IPS-NIHi11 (cell line): ENCODE measurements at regions not wholly inside any gene's neighbourhood (a gene's known extent, or its start where the extent isn't known, plus 50 kb on each side); places are given as distances from the start of the nearest gene placed in this dataset.

Experiments used
- DNase-seq: peaks from one replicate; pipeline ENCODE4 v3.0.0; 2012; ENCODE audit warnings: mixed read lengths, low spot score

DNA sequence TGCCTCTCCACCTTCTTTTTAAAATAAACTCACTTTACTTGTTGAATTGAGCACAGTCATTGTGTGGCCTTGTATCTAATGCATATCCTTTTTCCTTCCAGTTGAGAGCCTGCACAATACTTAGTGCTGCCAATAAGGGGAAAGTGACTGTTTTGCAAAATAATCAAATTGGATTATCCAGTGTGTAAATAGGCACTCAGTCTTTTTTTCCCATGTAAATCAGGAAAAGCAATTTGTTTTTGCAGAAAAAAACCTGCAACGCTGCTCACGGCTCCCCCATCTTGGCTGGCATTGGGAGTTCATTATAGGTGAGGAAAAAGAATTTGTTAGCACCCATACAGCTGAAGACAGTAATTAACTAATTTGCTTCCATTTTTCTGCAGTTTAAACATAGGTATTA, 299.9 kb downstream of the CSNK1G3 start:
- no peak for DNase-seq

DNA sequence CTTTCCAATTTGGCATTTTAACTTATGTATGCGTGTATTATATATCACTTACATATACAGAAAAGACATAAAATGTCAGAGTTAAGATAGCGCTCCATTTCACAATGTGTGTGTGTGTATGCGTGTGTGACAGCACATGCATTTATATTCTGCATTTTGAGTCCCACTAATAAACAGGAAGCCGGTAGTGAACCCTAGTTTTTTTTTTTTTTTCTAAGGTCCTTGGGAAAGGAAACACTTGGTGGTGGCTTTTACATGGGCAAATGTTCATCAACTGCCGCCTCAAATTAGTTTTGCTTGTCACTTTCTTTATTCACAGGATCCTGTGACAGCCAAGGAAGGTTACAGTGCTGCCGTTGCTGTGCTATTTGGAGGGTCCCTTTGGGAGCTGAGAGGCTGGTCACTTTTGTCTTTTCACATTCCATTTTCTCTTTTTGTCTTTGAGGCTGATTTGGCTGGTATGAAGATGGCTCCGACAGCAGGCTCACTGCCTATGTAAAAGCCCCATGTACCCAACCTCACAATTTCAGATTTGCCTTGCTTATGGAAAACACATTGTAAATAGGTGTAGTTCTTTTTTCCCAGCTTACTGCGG, 298.9 kb downstream of the CSNK1G3 start:
- DNase-seq: no peak

DNA sequence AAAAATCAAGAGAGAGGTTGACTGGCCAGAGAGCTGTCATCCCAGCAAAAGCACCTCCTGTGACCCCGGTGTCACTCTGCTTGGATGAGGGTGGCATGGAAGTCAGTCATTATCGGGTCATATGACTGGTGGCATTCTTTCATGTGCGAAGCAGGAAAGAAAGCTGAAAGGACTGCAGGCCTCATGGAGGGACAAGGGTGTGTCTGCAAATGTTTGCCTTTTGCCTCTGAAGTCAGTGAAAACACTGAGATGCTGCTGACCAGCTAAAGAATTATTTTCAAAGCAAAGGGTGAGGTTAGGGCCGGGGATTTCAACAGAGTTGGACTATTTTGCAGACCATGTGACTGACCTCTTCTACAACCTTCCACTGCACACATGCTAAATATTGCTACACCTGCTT, 298.3 kb downstream of the CSNK1G3 start:
- DNase-seq: no peak

DNA sequence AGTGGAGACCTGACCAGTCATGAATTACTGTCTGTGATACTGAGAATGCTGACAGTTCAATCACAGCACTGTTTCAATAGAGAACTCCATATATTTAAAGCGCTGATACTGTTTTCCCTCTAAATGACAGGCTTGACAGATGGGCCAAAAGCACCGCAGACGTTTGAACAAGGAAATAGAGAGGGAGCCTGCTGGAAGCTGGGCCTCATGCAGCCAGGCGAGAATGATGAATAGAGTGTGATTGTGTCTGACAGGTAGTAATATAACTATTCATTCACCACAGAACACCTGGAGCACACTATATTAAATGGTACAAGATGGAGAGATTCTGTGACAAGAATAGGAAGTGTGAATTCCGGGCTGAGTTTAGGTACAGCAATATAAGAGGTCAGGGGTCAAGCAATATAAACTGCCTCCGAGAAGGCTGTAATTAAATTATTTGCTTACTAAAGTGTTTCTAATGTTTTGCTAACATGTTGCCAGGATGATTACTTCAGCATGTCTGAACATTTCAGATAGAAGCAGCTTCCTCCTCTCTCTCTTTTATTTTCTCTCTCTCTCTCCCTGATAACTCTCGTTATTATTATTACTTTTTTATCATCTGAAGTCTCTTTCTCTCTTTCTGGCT, 297.7 kb downstream of the CSNK1G3 start:
- peak; percentile 19 for DNase-seq

DNA sequence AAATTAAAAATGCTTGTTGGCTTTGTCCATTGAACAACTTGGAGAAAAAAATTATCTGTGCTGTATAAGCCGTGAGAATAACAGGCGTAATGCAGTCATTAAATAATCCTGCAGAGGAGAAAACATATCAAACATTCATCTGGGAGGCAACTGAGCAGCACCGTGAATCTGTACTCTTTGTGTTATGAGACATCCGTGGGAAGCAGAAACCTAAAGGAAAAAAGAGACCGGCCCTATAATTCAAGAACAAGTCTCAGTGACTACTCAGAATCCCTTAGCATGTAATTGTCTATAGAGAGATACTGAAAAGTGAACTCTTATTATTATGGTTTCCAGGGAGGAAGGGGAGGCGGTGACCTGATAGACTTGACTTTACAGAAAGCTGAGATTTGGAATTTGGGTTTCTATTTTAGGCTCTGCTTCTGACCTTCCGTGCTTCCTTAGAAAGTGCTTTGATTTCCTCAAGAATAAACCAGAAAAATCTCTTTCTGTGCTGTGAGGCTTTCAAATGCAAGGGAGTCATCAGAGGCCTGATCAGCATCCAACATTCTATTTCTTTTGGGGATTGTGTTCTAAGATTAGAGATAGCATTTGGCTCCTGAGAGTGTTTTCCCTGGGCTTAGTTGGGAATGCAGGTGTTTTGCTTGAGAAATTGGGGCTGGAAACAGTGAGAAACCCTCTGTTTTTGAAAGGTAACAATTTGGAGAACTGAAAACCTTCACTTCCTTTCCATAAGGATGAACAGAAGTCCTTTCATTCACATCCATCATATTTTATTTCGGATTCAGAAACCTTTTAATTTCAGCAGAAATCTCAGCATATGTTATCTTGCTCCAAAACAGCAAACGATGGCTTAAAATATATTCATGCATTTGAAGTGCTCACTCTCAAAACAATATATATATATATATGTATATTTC, 296.7 kb downstream of the CSNK1G3 start:
- no peak for DNase-seq

DNA sequence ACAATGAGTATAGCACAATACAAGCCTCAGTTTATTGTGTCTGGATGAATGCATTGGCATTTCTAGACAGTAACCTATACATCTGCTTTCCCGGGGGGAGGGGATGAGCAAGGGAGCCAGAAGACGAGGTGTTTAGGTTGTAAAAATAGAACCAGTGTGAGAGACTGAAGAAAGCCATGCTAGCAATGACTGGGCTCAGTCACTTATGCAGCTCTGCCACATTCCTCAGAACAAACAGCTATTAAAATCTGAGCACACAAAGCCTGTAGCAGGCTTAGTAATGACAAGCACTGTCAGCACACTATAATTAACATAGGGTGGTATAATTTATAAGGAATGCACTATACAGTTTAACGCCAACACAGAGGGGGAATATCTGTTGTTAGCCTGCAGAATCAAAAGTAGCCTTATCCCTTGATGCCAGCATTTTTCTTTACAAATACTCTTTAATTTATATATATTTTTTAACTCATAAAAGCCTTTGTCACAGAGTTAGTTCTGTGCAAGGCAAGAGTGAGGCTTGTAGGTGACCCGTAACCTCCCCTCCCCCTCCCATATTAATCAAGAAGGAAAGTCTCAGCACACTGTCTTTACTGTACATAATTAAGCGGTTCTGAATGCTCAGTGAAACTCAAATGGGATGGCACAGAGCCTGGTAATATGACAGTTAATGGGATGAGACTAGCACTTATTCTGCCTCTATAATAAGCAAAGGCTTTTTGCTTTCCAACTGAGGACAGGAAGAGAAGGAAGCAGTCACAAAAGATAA, 295.4 kb downstream of the CSNK1G3 start:
- peak; percentile 43 for DNase-seq

DNA sequence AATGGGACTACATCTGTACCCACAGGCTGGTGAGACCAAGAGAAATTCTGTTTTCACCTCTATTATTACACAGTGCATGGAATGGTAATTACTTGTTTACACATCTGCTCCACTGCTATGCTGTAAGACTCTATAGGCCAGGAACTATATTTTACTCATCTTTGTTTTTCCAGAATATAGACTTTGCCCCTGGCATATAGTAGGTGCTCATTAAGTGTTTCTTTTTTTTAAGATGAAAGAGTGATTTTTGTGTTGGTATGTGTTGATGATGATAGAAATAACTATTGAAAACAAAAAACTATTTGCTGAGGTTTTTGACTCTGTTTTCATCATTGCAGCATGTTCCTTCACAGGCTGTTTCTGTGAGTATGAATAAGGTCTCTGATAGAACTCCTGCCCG, 294.7 kb downstream of the CSNK1G3 start:
- no peak for DNase-seq

DNA sequence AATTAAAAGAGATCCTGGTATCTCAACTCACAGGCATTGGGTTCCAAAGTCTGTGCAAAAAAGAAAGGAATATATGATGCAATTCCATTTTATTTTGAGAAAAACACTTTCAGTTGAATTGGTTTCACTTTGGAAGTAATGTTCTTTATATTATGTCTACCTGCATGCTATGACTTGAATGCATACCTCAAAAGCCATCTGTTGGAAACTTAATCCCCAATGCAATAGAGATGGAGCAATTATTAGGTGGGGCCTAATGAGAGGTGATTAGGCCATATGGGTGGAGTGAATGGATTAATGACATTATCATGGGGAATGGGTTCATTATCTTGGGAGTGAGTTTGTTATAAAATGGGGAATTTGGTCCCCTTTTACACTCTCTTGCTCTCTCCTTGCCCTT, 293.3 kb downstream of the CSNK1G3 start:
- no peak for DNase-seq

DNA sequence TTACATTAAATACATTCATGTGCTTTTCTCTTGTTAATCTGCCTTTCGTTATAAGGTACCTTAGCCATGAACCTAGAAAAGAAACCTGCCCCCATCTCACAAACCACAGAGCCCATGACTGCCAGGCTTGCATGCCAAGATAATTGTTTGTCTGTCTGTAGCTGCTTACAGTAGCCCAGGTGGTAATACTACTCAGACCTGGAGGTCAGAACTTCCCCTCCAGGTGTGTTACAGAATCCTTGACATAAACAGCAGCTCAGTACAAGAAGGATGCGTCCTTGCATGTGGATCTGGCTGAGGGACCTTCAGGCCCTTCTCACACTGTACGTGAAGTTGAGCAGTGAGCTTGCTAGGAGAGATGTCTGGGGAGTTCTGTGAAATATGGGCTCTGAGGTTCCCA, 291.4 kb downstream of the CSNK1G3 start:
- DNase-seq: no peak

DNA sequence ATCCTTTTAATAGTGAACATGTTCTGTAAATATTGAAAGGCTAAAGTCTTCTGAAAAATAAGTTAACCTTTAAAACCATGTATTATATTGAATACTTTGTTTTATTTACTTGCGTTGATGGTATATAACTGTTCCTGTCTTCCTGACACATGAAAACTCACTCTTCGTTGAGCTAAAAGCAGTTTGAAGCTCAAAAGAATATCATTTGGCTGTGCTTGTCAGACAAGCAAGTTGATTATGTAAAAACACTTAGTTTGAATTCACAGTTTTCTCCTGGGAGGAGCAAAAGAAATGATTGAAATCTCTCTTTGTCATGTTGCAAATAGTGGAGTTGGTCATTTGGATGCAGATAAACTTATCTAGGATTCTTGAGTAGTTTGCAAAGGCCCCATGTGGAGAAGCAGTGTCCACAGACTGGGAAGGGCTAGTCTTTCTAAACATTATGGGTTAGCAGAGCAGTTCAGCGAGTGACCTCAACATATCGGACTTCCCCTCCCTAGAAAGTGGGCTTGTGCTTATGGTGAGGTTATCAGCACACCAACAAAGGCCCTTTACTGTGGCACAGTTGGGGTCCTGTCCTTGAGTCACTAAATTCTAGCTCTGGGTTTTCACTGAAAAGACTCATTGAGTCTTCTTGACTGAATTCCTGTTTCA, 290.4 kb downstream of the CSNK1G3 start:
- DNase-seq: peak; percentile 36

DNA sequence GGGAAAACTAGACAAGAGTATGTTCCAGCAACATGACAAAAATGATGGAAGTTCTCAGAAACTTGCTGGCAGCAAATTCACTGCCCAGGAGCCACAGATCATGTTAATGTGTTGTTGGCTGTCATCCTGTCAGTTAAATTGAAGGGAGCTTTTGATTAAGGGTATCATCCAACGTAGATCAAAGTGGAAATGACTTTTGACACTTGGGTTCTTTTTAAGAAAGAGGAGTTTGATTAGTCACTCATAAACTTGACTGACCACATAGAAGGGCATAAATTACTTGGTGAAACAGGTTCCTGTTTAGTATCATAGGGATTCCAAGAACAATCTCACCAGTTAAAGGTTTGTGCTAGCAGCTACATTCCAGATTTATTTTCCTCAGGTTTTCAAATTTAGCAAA, 288.7 kb downstream of the CSNK1G3 start:
- no peak for DNase-seq

DNA sequence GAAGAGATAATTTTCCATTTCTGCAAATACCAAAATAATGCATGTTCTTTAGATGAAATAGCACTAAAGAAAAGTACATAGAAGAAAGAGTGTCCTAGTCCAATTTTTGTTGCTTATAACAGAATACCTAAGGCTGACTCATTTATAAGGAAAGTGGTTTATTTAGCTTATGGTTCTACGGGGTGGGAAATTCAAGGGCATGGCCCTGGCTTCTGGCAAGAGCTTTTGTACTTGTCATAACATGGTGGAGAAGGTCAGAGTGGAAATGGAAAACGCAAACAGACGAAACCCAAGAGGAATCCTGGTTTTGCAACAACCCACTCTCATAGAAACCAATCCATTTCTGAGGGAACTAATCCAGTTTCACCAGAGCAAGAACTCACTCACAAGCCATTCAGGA, 283.7 kb downstream of the CSNK1G3 start:
- DNase-seq: no peak

DNA sequence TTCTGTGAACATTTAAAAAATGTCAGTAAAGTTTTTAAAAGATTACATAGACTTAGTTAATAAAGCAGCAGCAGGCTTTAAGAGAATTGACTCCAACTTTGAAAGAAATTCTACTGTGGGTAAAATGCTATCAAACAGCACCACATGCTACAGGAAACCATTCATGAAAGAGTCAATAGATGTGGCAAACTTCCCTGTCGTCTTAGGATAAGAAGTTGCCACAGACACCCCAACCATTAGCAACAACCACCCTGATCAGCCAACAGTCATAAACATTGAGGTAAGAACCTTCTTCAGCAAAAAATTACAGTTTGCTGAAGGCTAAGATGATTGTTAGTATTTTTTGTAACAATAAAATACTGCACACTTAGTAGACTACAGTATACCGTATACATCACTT, 278.2 kb downstream of the CSNK1G3 start:
- DNase-seq: no peak

DNA sequence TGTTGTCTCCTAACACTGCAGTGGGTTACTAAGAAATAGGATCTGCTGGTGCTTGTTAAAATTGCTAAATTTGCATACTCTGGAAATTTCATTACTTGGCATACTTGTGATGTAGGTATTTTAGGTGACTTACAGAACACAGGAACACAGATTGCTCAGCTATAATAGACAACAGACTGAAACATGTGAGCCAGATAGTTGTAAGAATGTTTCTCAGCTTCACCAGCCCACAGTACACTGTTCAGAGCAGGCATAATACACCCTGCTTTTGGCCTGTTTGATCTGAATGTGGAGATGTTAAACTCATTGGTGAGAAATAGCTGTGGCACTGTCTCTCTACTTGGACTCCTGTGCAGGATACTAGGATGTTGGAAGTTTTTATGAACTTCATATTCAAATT, 275.7 kb downstream of the CSNK1G3 start:
- no peak for DNase-seq

DNA sequence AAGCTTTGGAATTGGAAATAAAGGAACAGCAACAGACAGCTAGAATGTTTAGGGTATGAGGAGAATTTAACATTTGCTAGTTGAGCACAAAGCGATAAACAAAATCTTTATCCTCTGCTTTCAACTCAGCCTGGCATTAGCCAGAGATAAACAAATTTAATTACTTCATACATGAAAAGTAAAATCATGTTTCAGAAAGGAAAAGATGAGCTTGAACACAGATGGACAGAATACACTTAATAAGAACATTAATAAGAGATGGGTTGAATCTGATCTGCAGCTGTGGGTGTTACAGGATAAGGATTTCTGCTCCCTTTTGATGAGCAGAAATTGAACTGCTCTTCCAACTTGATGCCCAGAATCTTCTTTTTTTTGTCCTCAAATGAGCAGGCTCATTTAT, 275.2 kb downstream of the CSNK1G3 start:
- no peak for DNase-seq

DNA sequence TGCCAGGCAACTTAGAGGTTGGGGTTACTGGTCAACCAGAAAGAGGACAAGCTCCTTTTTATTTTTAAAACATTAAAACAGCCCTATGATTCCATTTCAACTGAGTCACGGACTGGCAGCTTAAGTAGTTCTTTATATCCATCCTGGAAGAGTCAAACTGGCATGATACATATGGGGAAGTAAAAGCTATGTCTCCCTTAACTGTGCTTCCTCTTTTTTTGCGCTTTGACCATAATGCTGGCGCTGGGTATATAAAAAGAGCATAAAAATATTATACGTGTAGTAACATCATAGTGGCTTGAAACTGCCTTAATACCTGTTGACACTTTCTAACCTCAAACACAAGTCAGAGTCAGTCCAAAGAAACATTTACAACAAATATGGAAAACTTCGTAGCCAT, 274.4 kb downstream of the CSNK1G3 start:
- DNase-seq: no peak

DNA sequence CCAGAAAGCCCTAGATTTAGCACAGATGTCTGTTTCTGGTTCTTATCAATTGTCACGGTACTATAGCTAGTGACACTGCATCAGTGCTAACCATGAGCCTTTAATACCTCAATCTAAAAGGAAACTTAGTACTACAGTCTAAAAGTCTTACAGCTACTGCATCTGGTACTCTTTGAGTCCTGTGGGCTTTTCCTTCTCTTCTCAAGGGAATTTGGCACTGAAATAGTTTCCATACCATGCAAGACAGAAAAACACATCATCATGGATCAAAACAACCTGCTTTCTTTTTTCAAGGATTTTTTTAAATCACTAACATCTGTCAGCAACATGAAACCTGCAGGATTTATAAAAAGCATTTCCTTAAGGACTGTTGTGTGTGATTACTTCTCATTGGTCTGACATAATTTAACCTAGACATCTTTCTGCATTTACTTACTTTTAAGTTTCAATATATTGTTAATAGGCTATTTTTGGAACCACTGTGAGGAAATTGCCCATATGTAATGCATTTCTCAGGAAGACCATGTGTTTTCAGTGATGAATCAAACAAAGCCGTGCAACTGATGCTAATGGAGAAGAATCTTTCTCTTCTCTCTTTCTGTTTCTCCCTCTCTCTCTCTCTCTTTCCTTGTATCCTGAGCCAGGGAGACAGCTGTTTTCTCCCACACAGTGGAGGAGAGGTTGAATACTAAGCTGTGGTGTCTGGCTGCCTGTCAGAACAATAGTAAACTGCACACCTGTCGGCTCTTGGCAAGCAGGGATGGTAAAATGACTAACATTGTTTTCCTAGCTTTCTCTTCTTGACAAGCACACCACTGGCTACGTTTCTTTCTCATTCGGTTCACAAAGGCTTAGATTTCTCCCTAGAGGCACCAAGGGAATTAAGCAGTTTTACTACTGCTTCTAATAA, 273.4 kb downstream of the CSNK1G3 start:
- DNase-seq: peak; percentile 11

DNA sequence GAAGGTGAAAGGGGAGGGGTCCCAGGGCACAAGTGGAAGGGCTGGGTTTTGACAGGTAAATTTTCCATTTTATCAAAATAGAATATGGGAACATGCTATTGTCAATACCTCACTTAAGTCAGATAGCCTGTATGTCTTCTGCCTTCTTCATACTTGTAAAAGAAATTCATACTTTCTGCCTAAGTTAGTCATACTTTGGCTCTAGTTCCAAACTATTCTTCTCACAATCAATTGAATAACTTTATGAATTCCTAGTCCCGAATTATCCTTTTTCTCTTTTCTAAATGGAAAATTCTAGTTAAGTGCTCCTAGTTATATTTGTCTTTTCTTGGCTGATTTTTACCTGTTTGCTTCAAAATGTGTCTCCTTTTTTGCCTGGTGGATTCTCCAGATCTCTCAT, 271.4 kb downstream of the CSNK1G3 start:
- no peak for DNase-seq

DNA sequence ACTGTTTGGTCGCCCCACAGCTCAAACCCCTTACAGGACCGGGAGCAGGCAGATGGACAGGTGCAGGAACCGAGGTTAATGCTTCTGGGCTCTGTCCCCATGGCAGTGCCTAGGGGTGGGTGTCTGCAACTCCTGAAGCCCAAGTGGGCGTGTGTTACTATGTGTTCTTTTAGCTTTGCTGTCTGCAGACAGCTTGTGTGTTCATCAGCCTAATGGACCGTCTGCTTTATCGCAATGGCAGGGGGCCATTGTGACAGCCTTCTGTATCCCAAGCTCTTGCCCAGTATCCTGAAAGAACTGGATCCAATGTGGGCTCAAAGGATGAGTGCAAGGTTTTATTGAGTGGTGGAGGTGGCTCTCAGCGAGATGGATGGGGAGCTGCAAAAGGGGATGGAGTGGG, 266.7 kb downstream of the CSNK1G3 start:
- no peak for DNase-seq

DNA sequence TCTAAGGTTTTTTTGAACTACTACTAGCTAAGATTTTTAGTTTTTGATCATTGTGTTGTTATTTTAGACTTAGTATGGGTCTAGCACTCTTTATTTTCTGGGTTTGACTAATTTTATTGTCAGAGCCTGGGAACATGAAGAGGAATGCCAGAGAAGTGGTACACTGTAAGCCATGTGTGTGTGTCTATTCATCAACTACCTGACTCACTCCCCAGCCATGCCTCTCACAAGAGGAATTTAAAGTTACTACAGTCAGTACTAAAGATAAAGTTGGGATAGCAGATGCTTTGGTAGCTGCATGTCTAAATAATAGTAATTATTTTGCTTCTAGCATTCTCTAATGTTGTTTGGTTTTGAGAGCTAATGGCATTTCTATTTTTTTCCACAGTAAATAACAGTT, 264.8 kb downstream of the CSNK1G3 start:
- no peak for DNase-seq

DNA sequence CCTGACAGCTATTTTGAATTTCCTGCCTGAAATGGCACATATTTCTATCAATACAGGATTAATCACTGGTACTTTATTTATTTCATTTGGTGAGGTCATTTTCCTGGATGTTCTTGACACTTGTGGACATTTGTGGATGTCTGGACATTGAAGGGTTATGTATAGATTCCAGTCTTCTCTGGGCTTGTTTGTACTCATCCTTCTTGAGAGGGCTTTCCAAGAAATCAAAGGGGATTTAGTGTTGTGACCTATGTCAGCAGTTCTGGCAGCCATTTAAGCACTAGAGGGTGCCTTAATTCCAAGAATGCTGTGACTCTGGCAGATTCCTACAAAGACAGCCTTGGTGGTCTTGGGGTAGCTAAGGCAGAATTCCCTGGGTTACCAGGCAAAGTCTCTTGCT, 259.7 kb downstream of the CSNK1G3 start:
- DNase-seq: no peak
